NCI-H2227 (cell line): ENCODE measurements at regions not wholly inside any gene's neighbourhood (a gene's known extent, or its start where the extent isn't known, plus 50 kb on each side); places are given as distances from the start of the nearest gene placed in this dataset.
"Not testable (repeated sequence)": the region's sequence is repeated elsewhere in the genome, so short reads cannot be mapped to it uniquely, and the experiment has no call there.

Experiments
- DNase-seq: peaks from one replicate; lab custom pipeline; 2025; ENCODE audit not compliant: unreplicated experiment; lab: John Stamatoyannopoulos, UW

DNA sequence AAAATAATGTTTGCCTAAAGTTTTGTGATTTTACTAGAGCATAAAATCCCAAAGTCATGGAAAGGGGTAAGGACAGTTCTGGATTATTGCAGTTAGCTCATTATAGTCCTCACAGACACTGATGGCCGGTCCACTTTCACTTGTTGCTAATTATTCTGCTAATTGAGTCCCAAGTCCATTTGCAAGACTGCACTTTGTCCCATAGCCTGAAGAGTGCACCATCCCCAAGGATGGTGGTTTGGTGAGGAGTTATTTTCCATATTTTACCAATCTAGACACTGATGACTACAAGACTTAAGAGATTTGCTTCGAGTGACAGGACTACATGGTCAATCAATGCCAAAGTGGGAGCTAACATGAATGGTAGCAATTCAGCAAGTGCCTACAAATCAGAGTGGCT, 181.8 kb upstream of the CACNA2D1 start:
- DNase-seq = no peak

DNA sequence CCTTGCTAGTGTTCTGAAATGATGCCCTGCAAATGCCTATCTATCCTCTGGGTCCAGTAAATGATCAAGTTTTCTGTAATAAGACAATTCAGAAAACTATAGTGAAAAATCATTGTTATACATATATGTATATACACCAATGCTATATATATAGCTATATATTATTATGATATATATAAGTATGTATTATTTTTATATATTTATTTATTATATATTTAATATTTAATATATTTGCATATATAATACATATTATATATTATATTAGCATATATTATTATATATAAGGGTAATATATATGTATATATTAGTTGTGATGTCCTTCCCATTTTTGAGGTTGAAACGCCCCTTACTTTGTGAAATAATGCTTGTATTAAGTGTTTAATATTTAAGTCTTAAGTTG, 181.4 kb upstream of the CACNA2D1 start:
- DNase-seq = no peak

GRCh38 chr7:82624337-82624736, 180.8 kb upstream of the CACNA2D1 start:
- DNase-seq = no peak

GRCh38 chr7:82623812-82624211, 180.2 kb upstream of the CACNA2D1 start:
- DNase-seq = no peak

GRCh38 chr7:82617156-82617555, 173.6 kb upstream of the CACNA2D1 start:
- no peak for DNase-seq

DNA sequence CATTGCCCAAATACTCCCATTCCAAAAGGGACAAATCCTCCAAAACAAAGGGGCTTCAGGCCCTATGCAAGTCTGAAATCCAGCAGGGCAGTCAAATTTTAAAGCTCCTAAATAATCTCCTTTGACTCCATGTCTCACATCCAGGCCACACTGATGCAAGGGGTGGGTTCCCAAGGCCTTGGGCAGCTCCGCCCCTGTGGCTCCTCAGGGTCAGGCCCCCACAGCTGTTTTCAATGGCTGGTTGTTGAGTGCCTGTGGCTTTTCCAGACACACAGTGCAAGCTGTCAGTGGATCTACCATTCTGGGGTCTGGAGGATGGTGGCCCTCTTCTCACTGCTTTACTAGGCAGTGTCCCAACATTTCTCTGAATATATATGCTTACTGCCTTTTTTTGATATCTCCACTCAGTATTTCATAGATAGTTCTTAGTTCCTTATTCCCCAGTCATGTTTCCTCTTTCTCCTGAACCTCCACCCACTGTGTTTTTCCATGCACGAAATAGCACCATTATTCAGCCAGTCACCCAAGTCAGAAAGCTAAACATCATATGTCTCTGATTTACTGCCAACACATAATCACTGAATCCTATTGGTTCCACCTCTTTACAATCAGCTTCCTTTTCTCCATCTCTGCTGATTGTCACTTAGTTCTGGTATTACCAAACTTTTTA, 172.6 kb upstream of the CACNA2D1 start:
- DNase-seq = no peak

DNA sequence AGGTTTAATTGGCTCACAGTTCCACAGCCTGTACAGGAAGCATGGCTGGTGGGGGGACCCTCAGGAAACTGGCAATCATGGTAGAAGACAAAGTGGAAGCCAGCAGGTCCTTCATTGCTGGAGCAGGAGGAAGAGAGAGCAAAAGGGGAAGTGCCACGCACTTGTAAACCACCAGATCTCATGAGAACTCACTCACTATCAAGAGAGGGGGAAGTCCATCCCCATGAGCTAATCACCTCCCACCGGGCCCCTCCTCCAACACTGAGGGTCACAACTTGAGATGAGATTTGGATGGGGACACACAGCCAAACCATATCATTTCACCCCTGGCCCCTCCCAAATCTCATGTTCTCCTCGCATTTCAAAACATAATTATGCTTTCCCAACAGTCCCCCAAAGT, 171.9 kb upstream of the CACNA2D1 start:
- no peak for DNase-seq

DNA sequence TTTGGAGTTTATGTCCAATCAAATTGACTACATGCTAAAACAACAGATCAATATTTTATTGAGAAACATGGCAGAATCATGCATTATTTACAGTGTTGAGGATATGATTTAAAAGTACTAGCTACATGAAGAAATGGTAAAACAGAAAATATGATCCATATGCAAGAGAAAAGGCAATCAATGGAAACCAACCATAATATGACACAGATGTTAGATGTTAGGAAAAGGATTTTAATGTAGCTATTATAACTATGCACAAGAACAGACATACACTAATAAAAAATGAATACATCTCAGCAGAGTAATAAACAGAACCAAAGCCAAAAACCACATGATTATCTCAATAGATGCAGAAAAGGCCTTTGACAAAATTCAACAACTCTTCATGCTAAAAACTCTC, 166.2 kb upstream of the CACNA2D1 start:
- no peak for DNase-seq

DNA sequence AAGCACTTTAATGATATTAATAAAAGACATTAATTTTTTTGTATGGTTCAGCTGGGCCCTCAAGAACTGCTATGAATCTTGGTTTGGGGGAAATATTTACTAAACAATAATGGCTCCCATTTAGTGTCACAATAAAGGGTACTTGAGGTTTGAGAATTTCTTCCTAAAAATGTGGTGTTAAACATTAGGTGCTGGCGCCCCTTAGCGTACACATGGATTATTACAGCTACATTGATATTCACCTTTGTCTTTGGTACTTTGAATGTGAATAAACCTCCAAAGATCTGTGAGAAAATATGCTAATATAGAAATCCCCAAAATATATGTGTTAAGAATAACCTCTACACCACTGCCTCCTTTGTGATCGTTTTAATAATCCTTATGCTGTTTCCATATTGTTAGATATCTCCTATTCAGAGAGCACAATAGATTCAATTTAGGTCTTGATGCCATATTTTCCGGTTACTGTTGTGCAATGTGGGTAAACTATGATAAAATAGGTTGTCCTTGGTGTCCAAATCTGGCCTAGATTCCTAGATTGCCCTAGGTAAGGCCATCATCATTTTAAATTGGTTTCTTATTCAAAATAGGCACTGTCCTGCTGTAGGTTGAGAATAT, 161.8 kb upstream of the CACNA2D1 start:
- DNase-seq = peak; percentile 73

DNA sequence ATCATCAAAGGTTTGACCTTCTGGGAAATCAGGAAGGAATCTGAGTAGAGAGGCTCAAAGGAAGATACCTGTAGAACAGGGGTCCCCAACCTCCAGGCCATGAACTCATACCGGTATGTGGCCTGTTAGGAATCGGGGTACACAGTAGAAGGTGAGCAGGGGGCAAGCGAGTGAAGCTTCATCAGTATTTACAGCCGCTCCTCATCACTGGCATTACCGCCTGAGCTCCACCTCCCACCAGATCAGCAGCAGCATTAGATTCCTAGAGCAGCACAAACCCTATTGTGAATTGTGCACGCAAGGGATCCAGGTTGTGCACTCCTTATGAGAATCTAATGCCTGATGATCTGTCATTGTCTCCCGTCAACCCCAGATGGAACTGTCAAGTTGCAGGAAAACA, 158.5 kb upstream of the CACNA2D1 start:
- DNase-seq = no peak

DNA sequence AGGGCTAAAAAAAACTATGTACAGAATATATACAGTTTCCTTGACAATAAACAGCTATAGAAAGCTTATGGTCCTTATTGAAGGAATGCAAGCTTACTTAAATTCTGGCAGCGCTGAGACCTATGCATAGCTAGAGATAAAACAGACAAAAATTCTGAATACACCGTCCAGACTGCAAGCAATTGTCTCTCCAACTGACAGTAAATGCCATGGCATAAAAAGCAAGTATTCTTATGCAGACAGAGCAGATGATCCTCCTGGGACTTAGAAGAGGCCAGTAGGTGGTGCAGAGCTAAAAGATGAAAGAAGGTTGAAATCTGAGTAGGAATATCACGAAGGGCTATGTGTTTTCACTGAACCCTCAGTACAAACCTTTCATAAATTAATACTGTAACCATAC, 157.0 kb upstream of the CACNA2D1 start:
- DNase-seq = peak; percentile 52

- DNase-seq = no peak
Measured at GRCh38 chr7:82599895-82600294, 156.3 kb upstream of the CACNA2D1 start.

- no peak for DNase-seq
Measured at GRCh38 chr7:82598958-82599357, 155.4 kb upstream of the CACNA2D1 start.

- DNase-seq = not testable (repeated sequence)
Measured at GRCh38 chr7:82595795-82596194, 152.2 kb upstream of the CACNA2D1 start.

DNA sequence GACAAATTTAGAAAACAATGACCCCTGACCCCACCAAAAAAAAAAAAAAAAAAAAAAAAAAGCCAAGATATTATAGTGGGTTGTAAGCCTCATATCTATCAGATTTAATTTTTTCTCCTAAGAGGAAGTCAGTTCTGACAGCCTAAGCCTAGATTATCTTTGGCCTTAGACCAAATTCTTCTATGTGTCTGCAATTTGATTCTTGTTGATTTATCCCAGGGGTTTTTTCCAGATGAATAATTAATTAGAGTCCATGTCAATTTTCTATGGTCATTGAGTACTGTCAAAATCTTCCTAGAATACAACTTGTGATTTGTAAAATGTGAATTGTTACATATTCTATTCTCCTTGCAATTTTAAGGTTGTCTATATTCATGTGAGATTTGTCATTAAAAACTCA, 151.6 kb upstream of the CACNA2D1 start:
- DNase-seq = no peak

DNA sequence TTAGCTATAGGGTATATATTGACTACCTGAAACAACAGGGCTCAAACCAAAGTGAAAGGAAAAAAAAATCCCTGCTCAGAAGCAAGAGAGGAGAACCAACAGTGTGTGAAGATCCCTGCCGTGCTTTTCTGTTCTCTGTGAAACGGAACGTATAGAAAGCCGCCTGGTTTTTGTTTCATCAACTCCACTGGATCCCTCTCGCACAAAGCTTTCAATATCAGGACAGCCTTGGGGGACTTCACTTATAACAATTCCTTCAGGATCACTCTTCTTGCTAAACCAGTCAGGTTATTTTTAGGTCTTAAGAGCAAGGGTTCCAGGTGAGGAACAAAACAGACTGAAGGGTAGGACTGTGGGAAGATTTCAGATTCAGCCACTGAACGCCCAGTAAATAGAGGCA, 151.1 kb upstream of the CACNA2D1 start:
- DNase-seq = peak; percentile 56

DNA sequence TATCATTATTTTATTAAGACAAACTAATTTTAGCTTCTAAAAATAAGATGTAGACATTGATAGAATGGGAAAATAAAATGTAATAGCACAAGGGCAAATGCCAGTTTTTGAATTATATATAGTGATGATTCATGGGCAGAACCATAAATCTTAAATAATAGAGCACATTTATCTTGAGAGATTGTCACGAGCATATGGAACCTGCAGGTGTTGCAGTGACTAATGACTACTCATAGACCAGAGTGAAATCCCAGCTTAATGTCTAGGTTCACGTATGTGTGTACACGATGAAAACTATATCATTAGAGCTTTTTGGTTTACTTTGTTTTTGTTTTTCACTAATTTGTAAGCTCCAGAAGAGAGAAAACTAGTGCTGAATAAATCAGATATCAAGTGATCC, 150.2 kb upstream of the CACNA2D1 start:
- DNase-seq = peak; percentile 82

DNA sequence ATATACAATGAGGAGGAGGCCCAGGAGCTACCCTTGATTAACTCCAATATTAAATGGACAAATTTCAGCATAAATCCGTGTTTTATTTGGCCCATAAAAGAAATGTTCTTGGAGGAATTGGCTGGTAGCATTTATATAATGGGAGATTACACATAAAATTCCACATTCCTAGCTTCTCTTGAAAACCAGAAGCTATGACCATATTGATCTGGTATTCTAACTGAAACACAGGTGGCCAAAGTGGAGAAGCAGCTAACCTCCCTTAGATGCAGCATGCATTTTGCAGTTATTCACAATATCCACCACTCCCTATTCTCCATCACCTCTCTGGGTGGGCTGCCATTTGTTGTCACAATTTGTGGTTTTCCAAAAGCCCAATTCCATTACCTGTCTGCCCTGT, 148.8 kb upstream of the CACNA2D1 start:
- DNase-seq = no peak

GRCh38 chr7:82579047-82579446, 135.5 kb upstream of the CACNA2D1 start:
- no peak for DNase-seq

GRCh38 chr7:82578430-82578829, 134.9 kb upstream of the CACNA2D1 start:
- DNase-seq = no peak

- DNase-seq = peak; percentile 96
Measured at GRCh38 chr7:82572195-82572880, 128.8 kb upstream of the CACNA2D1 start.

DNA sequence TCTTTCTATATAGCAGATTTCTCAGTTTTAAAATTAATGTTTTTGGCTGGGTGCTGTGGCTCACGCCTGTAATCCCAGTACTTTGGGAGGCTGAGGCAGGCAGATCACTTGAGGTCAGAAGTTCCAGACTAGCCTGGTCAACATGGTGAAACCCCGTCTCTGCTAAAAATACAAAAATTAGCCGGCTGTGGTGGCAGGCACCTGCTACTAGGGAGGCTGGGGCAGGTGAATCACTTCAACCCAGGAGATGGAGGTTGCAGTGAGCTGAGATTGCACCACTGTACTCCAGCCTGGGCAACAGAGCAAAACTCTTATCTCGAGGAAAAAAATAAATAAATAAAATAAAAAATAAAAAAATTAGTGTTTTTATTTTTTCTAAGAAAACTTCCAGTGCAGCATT, 127.5 kb upstream of the CACNA2D1 start:
- DNase-seq = not testable (repeated sequence)
